ENCODE measurements at regions not wholly inside any gene's neighbourhood (a gene's known extent, or its start where the extent isn't known, plus 50 kb on each side); places are given as distances from the start of the nearest gene placed in this dataset.

GRCh38 chr11:119855066-119855465, 126.1 kb upstream of the NECTIN1 start:
- no peak for DNase-seq (ENCODE audit: low spot score)

- no peak for DNase-seq (ENCODE audit: low spot score)
Measured at GRCh38 chr11:119854521-119854920, 125.5 kb upstream of the NECTIN1 start.

GRCh38 chr11:119853581-119854360, 124.8 kb upstream of the NECTIN1 start:
- DNase-seq (ENCODE audit: low spot score): no peak

GRCh38 chr11:119852741-119853140, 123.7 kb upstream of the NECTIN1 start:
- no peak for DNase-seq (ENCODE audit: low spot score)

- no peak for DNase-seq (ENCODE audit: low spot score)
Measured at GRCh38 chr11:119850822-119851409, 121.9 kb upstream of the NECTIN1 start.

GRCh38 chr11:119849872-119850271, 120.9 kb upstream of the NECTIN1 start:
- no peak for DNase-seq (ENCODE audit: low spot score)

GRCh38 chr11:119847853-119848252, 118.9 kb upstream of the NECTIN1 start:
- DNase-seq (ENCODE audit: low spot score): no peak

GRCh38 chr11:119846374-119846773, 117.4 kb upstream of the NECTIN1 start:
- DNase-seq (ENCODE audit: low spot score): no peak

- no peak for DNase-seq (ENCODE audit: low spot score)
Measured at GRCh38 chr11:119845756-119846155, 116.8 kb upstream of the NECTIN1 start.

- no peak for DNase-seq (ENCODE audit: low spot score)
Measured at GRCh38 chr11:119845305-119845704, 116.3 kb upstream of the NECTIN1 start.

GRCh38 chr11:119844808-119845207, 115.8 kb upstream of the NECTIN1 start:
- DNase-seq (ENCODE audit: low spot score): no peak

GRCh38 chr11:119843877-119844276, 114.9 kb upstream of the NECTIN1 start:
- peak; percentile 2 for DNase-seq (ENCODE audit: low spot score)

- DNase-seq (ENCODE audit: low spot score): no peak
Measured at GRCh38 chr11:119842731-119843130, 113.7 kb upstream of the NECTIN1 start.

GRCh38 chr11:119839476-119840133, 110.6 kb upstream of the NECTIN1 start:
- DNase-seq (ENCODE audit: low spot score): no peak

- DNase-seq (ENCODE audit: low spot score): no peak
Measured at GRCh38 chr11:119835753-119836152, 106.8 kb upstream of the NECTIN1 start.

GRCh38 chr11:119832202-119832935, 103.4 kb upstream of the NECTIN1 start:
- no peak for DNase-seq (ENCODE audit: low spot score)

GRCh38 chr11:119831011-119831410, 102.0 kb upstream of the NECTIN1 start:
- no peak for DNase-seq (ENCODE audit: low spot score)

GRCh38 chr11:119830400-119830799, 101.4 kb upstream of the NECTIN1 start:
- no peak for DNase-seq (ENCODE audit: low spot score)

- no peak for DNase-seq (ENCODE audit: low spot score)
Measured at GRCh38 chr11:119829402-119829801, 100.4 kb upstream of the NECTIN1 start.

- DNase-seq (ENCODE audit: low spot score): no peak
Measured at GRCh38 chr11:119828819-119829218, 99.8 kb upstream of the NECTIN1 start.

- no peak for DNase-seq (ENCODE audit: low spot score)
Measured at GRCh38 chr11:119828006-119828405, 99.0 kb upstream of the NECTIN1 start.

GRCh38 chr11:119827113-119827512, 98.1 kb upstream of the NECTIN1 start:
- DNase-seq (ENCODE audit: low spot score): no peak
